ENCODE measurements at regions not wholly inside any gene's neighbourhood (a gene's known extent, or its start where the extent isn't known, plus 50 kb on each side); places are given as distances from the start of the nearest gene placed in this dataset.

DNA sequence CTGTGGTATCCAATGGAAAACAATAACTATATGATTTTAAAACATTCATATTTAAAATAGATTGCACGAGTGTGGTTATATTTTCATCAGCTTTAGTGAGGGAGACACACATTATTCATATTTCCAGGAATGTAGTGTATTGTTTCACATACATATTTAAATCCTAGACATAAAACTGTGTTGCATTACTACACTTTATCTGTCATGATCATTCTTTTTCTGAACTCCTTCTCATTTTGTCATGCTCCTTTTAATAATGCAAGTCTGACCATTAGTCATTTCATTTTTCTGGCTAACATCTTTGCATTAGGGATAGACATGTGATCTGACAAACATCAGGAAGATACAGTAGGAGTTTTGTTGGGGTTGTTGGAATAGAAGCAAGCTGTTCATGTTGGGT, 1382.7 kb downstream of the PCDH7 start:
- TF ChIP-seq, protein P1, sequence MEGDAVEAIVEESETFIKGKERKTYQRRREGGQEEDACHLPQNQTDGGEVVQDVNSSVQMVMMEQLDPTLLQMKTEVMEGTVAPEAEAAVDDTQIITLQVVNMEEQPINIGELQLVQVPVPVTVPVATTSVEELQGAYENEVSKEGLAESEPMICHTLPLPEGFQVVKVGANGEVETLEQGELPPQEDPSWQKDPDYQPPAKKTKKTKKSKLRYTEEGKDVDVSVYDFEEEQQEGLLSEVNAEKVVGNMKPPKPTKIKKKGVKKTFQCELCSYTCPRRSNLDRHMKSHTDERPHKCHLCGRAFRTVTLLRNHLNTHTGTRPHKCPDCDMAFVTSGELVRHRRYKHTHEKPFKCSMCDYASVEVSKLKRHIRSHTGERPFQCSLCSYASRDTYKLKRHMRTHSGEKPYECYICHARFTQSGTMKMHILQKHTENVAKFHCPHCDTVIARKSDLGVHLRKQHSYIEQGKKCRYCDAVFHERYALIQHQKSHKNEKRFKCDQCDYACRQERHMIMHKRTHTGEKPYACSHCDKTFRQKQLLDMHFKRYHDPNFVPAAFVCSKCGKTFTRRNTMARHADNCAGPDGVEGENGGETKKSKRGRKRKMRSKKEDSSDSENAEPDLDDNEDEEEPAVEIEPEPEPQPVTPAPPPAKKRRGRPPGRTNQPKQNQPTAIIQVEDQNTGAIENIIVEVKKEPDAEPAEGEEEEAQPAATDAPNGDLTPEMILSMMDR (IDR thresholded peaks at IDR 0.05 in 4 of 5, conservative IDR thresholded peaks at IDR 0.05 in 1 of 5): no peak
- TF ChIP-seq POLR2A (IDR thresholded peaks at IDR 0.05): no peak
